Fibroblast of villous mesenchyme (primary cell): ENCODE measurements at regions not wholly inside any gene's neighbourhood (a gene's known extent, or its start where the extent isn't known, plus 50 kb on each side); places are given as distances from the start of the nearest gene placed in this dataset.

Experiments
- DNase-seq: peaks from one replicate; pipeline ENCODE4 v3.0.0-alpha.2; 2010; ENCODE audit warnings: low read depth
- H3K4me3 ChIP-seq: 2 replicates; pipeline ENCODE4 v1.5.1; 2011; ENCODE audit warnings: low read depth, mild to moderate bottlenecking, low read length
- TF ChIP-seq, protein P1 (sequence below): IDR thresholded peaks from 2 replicates; pipeline ENCODE4 v1.5.1; 2012; ENCODE audit warnings: low read depth, mild to moderate bottlenecking, low read length; ENCODE audit not compliant: insufficient read depth

DNA sequence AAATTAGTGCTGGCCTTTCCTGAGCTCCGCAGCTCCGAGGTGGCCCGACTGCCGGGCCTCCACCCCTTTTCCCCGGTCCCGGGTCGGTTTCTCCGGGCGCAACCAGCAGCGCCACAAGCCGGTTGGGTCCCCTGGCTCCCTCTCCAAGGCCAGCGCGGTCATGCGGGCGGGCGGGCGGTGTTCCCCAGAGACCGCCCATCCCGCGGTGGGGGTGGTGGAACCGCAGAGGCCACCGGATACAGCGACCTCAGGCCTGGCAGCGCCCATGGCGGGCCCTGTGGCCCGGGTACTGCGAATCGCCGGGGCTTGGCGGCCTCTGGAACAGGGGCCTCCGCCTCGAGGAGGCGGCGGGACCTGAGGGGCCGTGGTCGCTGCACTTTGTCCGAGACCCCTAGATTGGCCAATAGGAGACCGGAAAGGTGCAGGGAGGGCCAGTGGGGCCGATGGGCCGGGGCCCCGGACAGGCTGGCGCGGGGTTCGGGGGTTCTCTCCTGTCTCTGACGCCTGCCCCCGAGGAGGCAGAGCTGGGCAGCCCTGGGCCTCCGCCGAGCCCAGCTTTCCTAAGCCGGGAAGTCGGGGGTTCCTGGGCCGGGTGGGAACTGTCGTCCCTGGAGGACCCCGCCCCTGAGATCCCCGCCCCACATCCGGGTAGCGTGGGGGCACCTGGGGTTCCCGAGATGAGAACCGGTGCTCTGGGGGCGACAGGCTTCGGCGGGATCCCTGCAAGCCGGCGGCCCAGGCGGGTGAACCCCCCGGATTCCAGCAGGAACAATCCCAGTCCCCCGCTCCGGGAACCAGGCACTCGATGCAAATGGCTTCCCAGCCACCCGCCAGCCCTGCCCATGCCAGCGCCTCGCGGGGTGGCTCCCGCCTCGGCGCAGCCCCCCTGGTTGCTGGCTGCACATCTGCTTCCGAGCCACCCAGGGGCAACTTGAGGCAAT, 293.9 kb downstream of the ZSWIM6 start:
- H3K4me3 ChIP-seq, result peak overlapping the region; percentile 55
- TF ChIP-seq, protein P1, sequence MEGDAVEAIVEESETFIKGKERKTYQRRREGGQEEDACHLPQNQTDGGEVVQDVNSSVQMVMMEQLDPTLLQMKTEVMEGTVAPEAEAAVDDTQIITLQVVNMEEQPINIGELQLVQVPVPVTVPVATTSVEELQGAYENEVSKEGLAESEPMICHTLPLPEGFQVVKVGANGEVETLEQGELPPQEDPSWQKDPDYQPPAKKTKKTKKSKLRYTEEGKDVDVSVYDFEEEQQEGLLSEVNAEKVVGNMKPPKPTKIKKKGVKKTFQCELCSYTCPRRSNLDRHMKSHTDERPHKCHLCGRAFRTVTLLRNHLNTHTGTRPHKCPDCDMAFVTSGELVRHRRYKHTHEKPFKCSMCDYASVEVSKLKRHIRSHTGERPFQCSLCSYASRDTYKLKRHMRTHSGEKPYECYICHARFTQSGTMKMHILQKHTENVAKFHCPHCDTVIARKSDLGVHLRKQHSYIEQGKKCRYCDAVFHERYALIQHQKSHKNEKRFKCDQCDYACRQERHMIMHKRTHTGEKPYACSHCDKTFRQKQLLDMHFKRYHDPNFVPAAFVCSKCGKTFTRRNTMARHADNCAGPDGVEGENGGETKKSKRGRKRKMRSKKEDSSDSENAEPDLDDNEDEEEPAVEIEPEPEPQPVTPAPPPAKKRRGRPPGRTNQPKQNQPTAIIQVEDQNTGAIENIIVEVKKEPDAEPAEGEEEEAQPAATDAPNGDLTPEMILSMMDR, result no peak
- peak; percentile 52 for DNase-seq

DNA sequence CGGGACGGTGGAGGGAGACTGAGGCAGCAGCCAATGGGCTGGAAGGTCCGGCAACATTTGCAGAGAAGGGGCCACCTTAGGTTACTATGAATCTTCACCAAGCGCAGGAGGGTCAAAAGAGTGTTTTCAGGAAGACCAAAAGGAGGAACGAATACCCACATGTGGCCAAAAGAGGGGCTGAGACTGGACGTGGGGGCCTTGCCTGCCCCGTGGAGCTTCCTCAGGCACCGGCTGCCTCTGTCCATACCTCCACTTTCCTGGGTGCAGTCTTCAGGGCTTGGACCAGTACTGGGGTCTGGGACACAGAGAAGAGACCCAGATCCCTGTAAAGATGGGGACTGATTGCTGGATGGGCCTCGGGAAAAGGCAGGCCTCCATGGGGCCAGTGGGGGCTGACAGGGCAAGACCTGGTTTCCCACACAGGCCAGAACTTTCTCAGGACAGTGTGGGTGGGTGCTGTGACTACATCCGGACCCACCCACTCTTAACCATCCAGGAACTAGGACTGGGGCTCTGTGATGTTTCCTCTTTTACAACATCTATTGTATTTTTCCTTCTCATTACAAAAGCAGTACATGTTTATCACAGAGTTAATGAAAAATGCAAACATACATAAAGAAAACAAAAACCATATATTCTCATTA, 294.7 kb downstream of the ZSWIM6 start:
- H3K4me3 ChIP-seq, result no peak overlapping the region

DNA sequence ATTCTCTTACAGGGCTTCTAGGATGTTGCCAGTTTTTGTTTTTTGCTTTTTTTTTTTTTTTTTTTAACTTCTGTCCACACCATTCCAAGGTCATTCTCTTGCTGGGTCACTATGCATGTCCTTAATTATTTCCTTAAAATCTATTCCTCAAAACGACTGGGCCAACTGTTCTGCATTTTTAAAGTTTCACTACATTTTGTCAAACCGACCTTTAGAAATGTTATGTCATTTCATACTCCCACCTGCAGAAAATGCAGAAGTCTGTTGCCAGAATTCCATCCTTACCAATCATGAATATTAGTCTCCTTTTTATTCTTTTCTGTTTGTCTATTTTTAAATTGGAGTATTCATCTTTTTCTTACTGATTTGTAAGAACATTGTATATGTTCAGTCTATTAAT, 295.5 kb downstream of the ZSWIM6 start:
- no peak for DNase-seq
- H3K4me3 ChIP-seq, result no peak overlapping the region
- TF ChIP-seq, protein P1, result no peak

More for the DNA sequence above, 294.7 kb downstream of the ZSWIM6 start:
- no peak for DNase-seq
- TF ChIP-seq, protein P1, result no peak

DNA sequence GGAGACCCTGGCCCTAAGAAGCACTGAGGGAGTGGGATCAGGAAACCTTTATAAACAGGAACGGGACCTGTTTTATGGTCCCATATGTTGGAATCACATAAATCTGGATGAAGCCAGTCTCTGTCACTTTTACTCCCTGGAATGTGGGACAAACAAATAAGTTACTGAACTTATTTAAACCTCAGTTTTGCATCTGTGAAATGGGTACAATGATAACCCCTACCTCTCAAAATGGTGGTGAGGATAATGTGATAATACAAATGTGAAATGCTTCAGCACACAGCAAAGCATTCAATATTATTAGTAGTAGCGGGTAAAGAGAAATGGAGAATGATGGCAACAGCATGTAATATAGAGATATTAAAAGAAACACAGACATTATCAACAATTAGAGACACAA, 298.9 kb downstream of the ZSWIM6 start:
- TF ChIP-seq, protein P1, result no peak
- no peak overlapping the region for H3K4me3 ChIP-seq
- no peak for DNase-seq

DNA sequence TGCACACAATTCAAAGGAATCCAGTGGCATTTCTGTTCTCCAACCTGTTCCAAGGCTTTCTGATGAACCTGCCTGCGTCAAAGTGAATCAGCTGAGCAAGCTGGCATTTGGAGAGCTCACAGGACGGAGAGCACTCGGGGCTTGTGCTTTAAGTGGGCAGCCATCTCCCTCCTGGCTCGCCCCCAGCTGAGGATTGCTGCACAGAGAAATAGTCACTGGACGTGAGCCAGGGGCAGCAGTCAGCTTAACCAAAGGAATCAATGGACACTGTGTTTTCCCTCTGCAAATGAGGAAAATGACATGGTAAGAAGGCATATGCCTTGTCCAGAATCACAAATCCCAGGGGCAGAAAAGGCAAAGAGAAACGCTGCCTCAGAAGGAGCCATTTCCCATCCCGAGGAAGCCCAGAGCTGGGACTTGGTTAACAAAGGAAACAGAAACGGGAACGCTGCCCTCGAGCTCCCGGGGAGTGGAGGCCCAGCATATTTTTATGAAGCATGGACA, 299.4 kb downstream of the ZSWIM6 start:
- no peak overlapping the region for H3K4me3 ChIP-seq
- no peak for DNase-seq

GRCh38 chr5:61632064-61632463, 300.0 kb downstream of the ZSWIM6 start:
- H3K4me3 ChIP-seq, result no peak overlapping the region
- TF ChIP-seq, protein P1, result no peak
- DNase-seq, result no peak

More for the DNA sequence above, 299.4 kb downstream of the ZSWIM6 start:
- TF ChIP-seq, protein P1, result no peak
